ENCODE measurements at regions not wholly inside any gene's neighbourhood (a gene's known extent, or its start where the extent isn't known, plus 50 kb on each side); places are given as distances from the start of the nearest gene placed in this dataset.

DNA sequence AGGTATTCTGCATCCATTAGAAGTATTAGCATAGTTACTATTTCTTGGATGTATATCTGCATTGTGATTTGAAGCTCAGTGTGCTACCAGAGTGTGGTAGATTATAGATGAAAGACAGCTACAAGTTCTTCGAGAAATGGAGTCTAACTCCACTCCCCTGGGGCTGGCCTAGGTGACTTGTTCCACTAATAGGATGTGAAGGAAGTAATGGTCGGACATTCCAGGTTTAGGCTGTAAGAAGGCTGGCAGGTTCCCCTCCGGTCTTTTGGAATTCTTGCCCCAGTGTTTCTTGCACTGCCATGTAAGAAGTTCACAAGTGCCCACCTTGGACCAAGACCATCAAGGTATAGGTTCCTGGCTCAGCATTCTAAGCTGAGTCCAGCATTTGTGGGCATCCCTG is 236.4 kb downstream of the FLRT2 start:
- Histone ChIP-seq H3K9ac (ENCODE audit: low read depth, low read length) (no peak overlapping the region), H3K14ac (replicated peaks; ENCODE audit: low read depth, low read length) (no peak overlapping the region), H2AFZ (replicated peaks; ENCODE audit: low read length, poor library complexity) (no peak overlapping the region), H3K9me1 (ENCODE audit: insufficient read depth, low read length) (no peaks in the 10 kb centered on the region), H2AK5ac (ENCODE audit: low read depth, low read length) (no peak overlapping the region), H3K56ac (ENCODE audit: extremely low read depth, insufficient read depth, low read length) (no peak overlapping the region), H3K23ac (ENCODE audit: low read depth, low read length) (no peak overlapping the region), H3K4me1 (ENCODE audit: control insufficient read depth, insufficient read depth, low read length) (no peaks in the 10 kb centered on the region), H3K4me2 (ENCODE audit: low read depth, low read length) (no peak overlapping the region), H4K20me1 (ENCODE audit: insufficient read depth, low read length) (no peaks in the 10 kb centered on the region), H2BK20ac (ENCODE audit: low read depth, low read length) (no peak overlapping the region), H3K36me3 (ENCODE audit: control insufficient read depth, insufficient read depth, low read length) (no peaks in the 10 kb centered on the region), H3K18ac (ENCODE audit: low read depth, low read length) (no peak overlapping the region), H2BK15ac (ENCODE audit: low read depth, low read length) (no peak overlapping the region), H4K8ac (ENCODE audit: low read depth in 2 of 2, low read length in 2 of 2) (no peak overlapping the region), H3K4ac (ENCODE audit: low read depth, low read length) (no peak overlapping the region), H4K5ac (ENCODE audit: low read depth, low read length) (no peak overlapping the region), H3K4me3 (ENCODE audit: insufficient read depth, low read depth, low read length) (no peak overlapping the region), H2BK120ac (ENCODE audit: low read depth, low read length) (no peak overlapping the region), H3K27ac (ENCODE audit: insufficient read depth, low read length) (no peak overlapping the region), H2AK9ac (replicated peaks; ENCODE audit: low read depth, low read length, poor library complexity) (no peak overlapping the region), H3K9me3 (ENCODE audit: control insufficient read depth, insufficient read depth, low read length) (no peaks in the 10 kb centered on the region), H2BK5ac (ENCODE audit: low read depth, low read length, poor library complexity, severe bottlenecking) (no peak overlapping the region), H4K91ac (ENCODE audit: insufficient read depth, low read depth, low read length) (no peak overlapping the region), H3K79me1 (ENCODE audit: low read depth in 1 of 2, low read length in 2 of 2) (no peaks in the 10 kb centered on the region), H3K27me3 (ENCODE audit: control insufficient read depth, insufficient read depth, low read length) (no peaks in the 10 kb centered on the region)
- in situ Hi-C loops (cut with MboI; ENCODE audit: low sequenced_read_pairs), result no loop called here
- no TSS peak for BruUV-seq (replicated peaks)
- CTCF ChIA-PET, result interaction anchor here (1.0 kb wide), 1 partner anchor 10 kb away, joined by 3 read pairs; no protein-coding TSS in a partner anchor
- POLR2A ChIA-PET (ENCODE audit: unreplicated experiment), result no interaction called here
- dilution Hi-C loops (cut with HindIII; ENCODE audit: low sequenced_read_pairs, unreplicated experiment), result no loop called here
- WGBS, 2 experiments (ENCODE audit: extremely low coverage in 2 of 2, insufficient read length in 1 of 2), result 85% methylated on average over 2 of the region's 3 CpGs; no CpG with 5 or more reads in 1 of the 2 experiments
- TF ChIP-seq CEBPB (IDR thresholded peaks at IDR 0.05; ENCODE audit: low read depth, low read length) (no peak), RCOR1 (IDR thresholded peaks at IDR 0.05; ENCODE audit: insufficient replicate concordance, low read length) (no peak), CHD1 (IDR thresholded peaks at IDR 0.05; ENCODE audit: low read depth, low read length) (no peak), NFE2L2 (IDR thresholded peaks at IDR 0.05; ENCODE audit: low read depth, low read length) (no peak)
- TF ChIP-seq, protein P1, sequence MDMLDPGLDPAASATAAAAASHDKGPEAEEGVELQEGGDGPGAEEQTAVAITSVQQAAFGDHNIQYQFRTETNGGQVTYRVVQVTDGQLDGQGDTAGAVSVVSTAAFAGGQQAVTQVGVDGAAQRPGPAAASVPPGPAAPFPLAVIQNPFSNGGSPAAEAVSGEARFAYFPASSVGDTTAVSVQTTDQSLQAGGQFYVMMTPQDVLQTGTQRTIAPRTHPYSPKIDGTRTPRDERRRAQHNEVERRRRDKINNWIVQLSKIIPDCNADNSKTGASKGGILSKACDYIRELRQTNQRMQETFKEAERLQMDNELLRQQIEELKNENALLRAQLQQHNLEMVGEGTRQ (IDR thresholded peaks at IDR 0.05; ENCODE audit: low read depth, low read length), result no peak
- TF ChIP-seq, protein P2, sequence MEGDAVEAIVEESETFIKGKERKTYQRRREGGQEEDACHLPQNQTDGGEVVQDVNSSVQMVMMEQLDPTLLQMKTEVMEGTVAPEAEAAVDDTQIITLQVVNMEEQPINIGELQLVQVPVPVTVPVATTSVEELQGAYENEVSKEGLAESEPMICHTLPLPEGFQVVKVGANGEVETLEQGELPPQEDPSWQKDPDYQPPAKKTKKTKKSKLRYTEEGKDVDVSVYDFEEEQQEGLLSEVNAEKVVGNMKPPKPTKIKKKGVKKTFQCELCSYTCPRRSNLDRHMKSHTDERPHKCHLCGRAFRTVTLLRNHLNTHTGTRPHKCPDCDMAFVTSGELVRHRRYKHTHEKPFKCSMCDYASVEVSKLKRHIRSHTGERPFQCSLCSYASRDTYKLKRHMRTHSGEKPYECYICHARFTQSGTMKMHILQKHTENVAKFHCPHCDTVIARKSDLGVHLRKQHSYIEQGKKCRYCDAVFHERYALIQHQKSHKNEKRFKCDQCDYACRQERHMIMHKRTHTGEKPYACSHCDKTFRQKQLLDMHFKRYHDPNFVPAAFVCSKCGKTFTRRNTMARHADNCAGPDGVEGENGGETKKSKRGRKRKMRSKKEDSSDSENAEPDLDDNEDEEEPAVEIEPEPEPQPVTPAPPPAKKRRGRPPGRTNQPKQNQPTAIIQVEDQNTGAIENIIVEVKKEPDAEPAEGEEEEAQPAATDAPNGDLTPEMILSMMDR (conservative IDR thresholded peaks at IDR 0.05; ENCODE audit: low read depth, low read length), result no peak
- TF ChIP-seq, protein P3, sequence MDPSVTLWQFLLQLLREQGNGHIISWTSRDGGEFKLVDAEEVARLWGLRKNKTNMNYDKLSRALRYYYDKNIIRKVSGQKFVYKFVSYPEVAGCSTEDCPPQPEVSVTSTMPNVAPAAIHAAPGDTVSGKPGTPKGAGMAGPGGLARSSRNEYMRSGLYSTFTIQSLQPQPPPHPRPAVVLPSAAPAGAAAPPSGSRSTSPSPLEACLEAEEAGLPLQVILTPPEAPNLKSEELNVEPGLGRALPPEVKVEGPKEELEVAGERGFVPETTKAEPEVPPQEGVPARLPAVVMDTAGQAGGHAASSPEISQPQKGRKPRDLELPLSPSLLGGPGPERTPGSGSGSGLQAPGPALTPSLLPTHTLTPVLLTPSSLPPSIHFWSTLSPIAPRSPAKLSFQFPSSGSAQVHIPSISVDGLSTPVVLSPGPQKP (IDR thresholded peaks at IDR 0.05; ENCODE audit: borderline replicate concordance, low read depth, low read length), result no peak
- intact Hi-C loops (cut with micrococcal nuclease), result no loop called here
- DNase-seq (no peak), ATAC-seq (ENCODE audit: low read depth) (no peak)

Data from IMR-90 (cell line).